NB4 (cell line): ENCODE measurements at regions not wholly inside any gene's neighbourhood (a gene's known extent, or its start where the extent isn't known, plus 50 kb on each side); places are given as distances from the start of the nearest gene placed in this dataset.

Source experiments
- CTCF ChIP-seq: IDR thresholded peaks from one replicate; pipeline ENCODE4 v1.5.1; 2012; ENCODE audit warnings: low read depth, low read length
- POLR2A ChIP-seq: IDR thresholded peaks from 2 replicates; pipeline ENCODE4 v1.6.1; 2011; ENCODE audit warnings: mild to moderate bottlenecking; ENCODE audit not compliant: insufficient read length; ENCODE audit errors: extremely low read depth

DNA sequence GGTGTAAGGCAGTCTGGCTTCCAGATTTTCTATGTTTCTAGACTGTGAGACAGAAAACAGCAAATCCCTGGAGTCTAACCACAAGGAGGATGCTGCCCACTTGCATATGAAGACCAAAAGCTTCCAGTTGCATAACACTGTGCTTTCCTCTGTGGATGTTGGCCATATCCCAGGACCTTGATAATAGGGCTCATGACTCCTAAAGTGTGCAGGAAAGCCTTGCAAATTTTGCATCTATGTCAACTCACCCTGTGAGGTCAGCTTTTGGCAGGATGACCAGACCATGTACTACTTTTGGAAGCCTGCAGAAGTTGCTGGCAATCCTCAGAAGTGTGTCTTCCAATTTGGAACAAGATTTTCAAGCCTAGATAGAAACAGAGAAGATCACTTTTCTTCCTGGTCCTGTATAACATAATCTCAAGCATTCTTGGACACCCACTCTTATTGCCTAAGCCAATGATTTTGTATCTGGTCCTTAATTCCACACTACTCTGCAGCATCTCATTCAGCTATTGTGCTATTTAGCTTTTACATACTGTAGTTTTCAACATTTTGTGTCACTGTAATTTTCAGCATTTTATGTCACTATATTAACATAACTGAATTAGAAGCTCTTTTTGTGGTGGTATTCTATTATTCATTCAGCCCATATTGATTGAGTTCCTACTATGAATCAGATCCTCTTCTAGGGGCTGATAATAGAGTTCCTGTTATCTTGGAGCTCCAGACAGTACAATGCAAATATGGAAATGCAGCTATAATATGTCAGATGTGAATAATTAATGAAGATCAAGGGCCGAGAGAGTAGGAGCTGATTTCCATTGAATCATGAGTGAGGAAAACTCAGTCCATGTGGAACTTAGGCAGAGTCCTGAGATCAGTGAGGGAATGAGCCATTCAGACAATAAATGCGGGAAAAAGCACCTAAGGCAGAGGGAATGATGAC, 85.3 kb upstream of the RAB27B start:
- TF ChIP-seq CTCF, result no peak
- TF ChIP-seq POLR2A, result no peak
